Activated naive CD4-positive, alpha-beta T cell treated with Interleukin-2 at 50 U/mL for 16 hours (primary cell): ENCODE measurements at regions not wholly inside any gene's neighbourhood (a gene's known extent, or its start where the extent isn't known, plus 50 kb on each side); places are given as distances from the start of the nearest gene placed in this dataset.
"Not testable (repeated sequence)": the region's sequence is repeated elsewhere in the genome, so short reads cannot be mapped to it uniquely, and the experiment has no call there.

Experiments
- DNase-seq: peaks from one replicate; pipeline ENCODE4 v3.0.0-alpha.2; 2020

- no peak for DNase-seq
These were observed 893.0 kb downstream of the DIPK2A start for GRCh38 chr3:144864646-144865045.

GRCh38 chr3:144865948-144866347 is 894.3 kb downstream of the DIPK2A start:
- DNase-seq: no peak

GRCh38 chr3:144866476-144866875 is 894.9 kb downstream of the DIPK2A start:
- no peak for DNase-seq

- no peak for DNase-seq
These were observed 896.9 kb downstream of the DIPK2A start for GRCh38 chr3:144868506-144868905.

- no peak for DNase-seq
These were observed 901.4 kb downstream of the DIPK2A start for GRCh38 chr3:144873066-144873465.

- DNase-seq: no peak
These were observed 903.6 kb downstream of the DIPK2A start for GRCh38 chr3:144875211-144875610.

GRCh38 chr3:144877356-144877755 is 905.7 kb downstream of the DIPK2A start:
- DNase-seq: no peak

GRCh38 chr3:144879701-144880100 is 908.1 kb downstream of the DIPK2A start:
- DNase-seq: no peak

GRCh38 chr3:144893980-144894379 is 922.4 kb downstream of the DIPK2A start:
- no peak for DNase-seq

GRCh38 chr3:144894576-144894975 is 923.0 kb downstream of the DIPK2A start:
- DNase-seq: no peak

- DNase-seq: no peak
These were observed 928.7 kb downstream of the DIPK2A start for GRCh38 chr3:144900366-144900765.

GRCh38 chr3:144907581-144907980 is 936.0 kb downstream of the DIPK2A start:
- not testable (repeated sequence) for DNase-seq

GRCh38 chr3:144912968-144913367 is 941.3 kb downstream of the DIPK2A start:
- DNase-seq: no peak

- DNase-seq: no peak
These were observed 943.6 kb downstream of the DIPK2A start for GRCh38 chr3:144915202-144915601.

GRCh38 chr3:144921710-144922109 is 950.1 kb downstream of the DIPK2A start:
- DNase-seq: no peak

- DNase-seq: no peak
These were observed 951.6 kb downstream of the DIPK2A start for GRCh38 chr3:144923046-144923775.

- DNase-seq: no peak
These were observed 958.8 kb downstream of the DIPK2A start for GRCh38 chr3:144930431-144930830.

GRCh38 chr3:144931590-144931989 is 960.0 kb downstream of the DIPK2A start:
- DNase-seq: no peak

- no peak for DNase-seq
These were observed 970.6 kb downstream of the DIPK2A start for GRCh38 chr3:144942093-144942837.

- DNase-seq: no peak
These were observed 971.2 kb downstream of the DIPK2A start for GRCh38 chr3:144942838-144943197.

- no peak for DNase-seq
These were observed 976.3 kb downstream of the DIPK2A start for GRCh38 chr3:144947895-144948294.

GRCh38 chr3:144948711-144949110 is 977.1 kb downstream of the DIPK2A start:
- DNase-seq: no peak

- no peak for DNase-seq
These were observed 982.3 kb downstream of the DIPK2A start for GRCh38 chr3:144953959-144954358.

- no peak for DNase-seq
These were observed 985.9 kb downstream of the DIPK2A start for GRCh38 chr3:144957398-144958101.
